Natural killer cell (primary cell): ENCODE measurements at regions not wholly inside any gene's neighbourhood (a gene's known extent, or its start where the extent isn't known, plus 50 kb on each side); places are given as distances from the start of the nearest gene placed in this dataset.

Experiments
- ATAC-seq, 3 donors: fragments of 150-1000 bp in 2 of 3; fragments of 200-7000 bp in 1 of 3; cut with Tn5 transposase; 1 replicate in 1 of 3; 2 replicates in 2 of 3; pipeline ENCODE4 v1.10.0; 2021; ENCODE audit warnings: mild to moderate bottlenecking in 2 of 3, moderate library complexity in 2 of 3
- DNase-seq, 2 donors: peaks; one replicate each; pipeline versions ENCODE4 v3.0.0 to v3.0.0-alpha.2; 2013 to 2021; ENCODE audit warnings: mixed read lengths in 1 of 2
- H3K27ac ChIP-seq: one replicate; pipeline ENCODE4 v1.5.1; 2013; ENCODE audit warnings: mild to moderate bottlenecking, low read length
- H3K27me3 ChIP-seq: one replicate; pipeline ENCODE4 v1.6.1; 2013; ENCODE audit warnings: low read length; ENCODE audit not compliant: control insufficient read depth, insufficient read depth
- H3K36me3 ChIP-seq: one replicate; pipeline ENCODE4 v1.6.1; 2013; ENCODE audit warnings: low read length; ENCODE audit not compliant: control insufficient read depth, insufficient read depth
- H3K4me1 ChIP-seq: one replicate; pipeline ENCODE4 v1.6.1; 2013; ENCODE audit warnings: low read length; ENCODE audit not compliant: control insufficient read depth, insufficient read depth
- H3K4me3 ChIP-seq: one replicate; pipeline ENCODE4 v1.5.1; 2013; ENCODE audit warnings: low read length
- H3K9me3 ChIP-seq: one replicate; pipeline ENCODE4 v1.6.1; 2013; ENCODE audit warnings: low read length; ENCODE audit not compliant: control insufficient read depth, insufficient read depth
- H3K27ac Mint-ChIP-seq, 2 donors: one replicate each; pipeline ENCODE4 v1.8.0; 2022; ENCODE audit warnings: mild to moderate bottlenecking in 2 of 2, mixed read lengths in 2 of 2, moderate library complexity in 1 of 2
- H3K27me3 Mint-ChIP-seq, 2 donors: one replicate each; pipeline ENCODE4 v1.8.0; 2022; ENCODE audit warnings: low read depth in 2 of 2, mixed read lengths in 2 of 2
- H3K36me3 Mint-ChIP-seq: one replicate; pipeline ENCODE4 v1.8.0; 2022; ENCODE audit warnings: mixed read lengths
- H3K4me1 Mint-ChIP-seq, 2 donors: one replicate each; pipeline ENCODE4 v1.8.0; 2022; ENCODE audit warnings: mixed read lengths in 2 of 2
- H3K4me3 Mint-ChIP-seq: one replicate; pipeline ENCODE4 v1.8.0; 2022; ENCODE audit warnings: mild to moderate bottlenecking, moderate library complexity, mixed read lengths
- H3K9me3 Mint-ChIP-seq, 2 donors: one replicate each; pipeline ENCODE4 v1.8.0; 2022; ENCODE audit warnings: mixed read lengths in 2 of 2
- CTCF ChIP-seq: fragments of 200-600 bp; IDR thresholded peaks from one replicate; pipeline ENCODE4 v1.8.0; 2022; ENCODE audit warnings: antibody characterized with exemption
- WGBS: methylation state at CpG from one replicate; pipeline ENCODE4 v1.1.7; 2013; ENCODE audit warnings: missing lambda C conversion rate; ENCODE audit not compliant: insufficient coverage; 5-methylcytosine and 5-hydroxymethylcytosine counted together
- intact Hi-C: fragments of 100-400 bp; cut with micrococcal nuclease; formaldehyde crosslinking; loops from one replicate; pipeline ENCODE4 v1.14.2; 2022

- 100% methylated on average over 3 of the region's 4 CpGs for WGBS
Observed at GRCh38 chr6:22696481-22696880, 127.1 kb downstream of the HDGFL1 start.

GRCh38 chr6:22697306-22697705 is 127.9 kb downstream of the HDGFL1 start:
- no peak for TF ChIP-seq CTCF
- ATAC-seq: no peak
- Histone ChIP-seq H3K4me1 (no peaks in the 10 kb centered on the region), H3K4me3 (no peak overlapping the region), H3K9me3 (no peaks in the 10 kb centered on the region), H3K27me3 (no peaks in the 10 kb centered on the region), H3K36me3 (no peaks in the 10 kb centered on the region), H3K27ac (no peak overlapping the region)
- 88% methylated on average over 1 of the region's 2 CpGs for WGBS
- Mint-ChIP-seq H3K4me1 (no peaks in the 10 kb centered on the region), H3K36me3 (no peaks in the 10 kb centered on the region), H3K27me3 (no peaks in the 10 kb centered on the region), H3K4me3 (no peak overlapping the region), H3K9me3 (peaks cover 0 to 4% of the 10 kb centered on the region in 2 donors), H3K27ac (no peak overlapping the region)
- intact Hi-C loops: no loop called here
- no peak for DNase-seq

More at GRCh38 chr6:22696481-22696880, 127.1 kb downstream of the HDGFL1 start:
- Mint-ChIP-seq H3K4me1 (no peaks in the 10 kb centered on the region), H3K9me3 (peaks cover 0 to 3% of the 10 kb centered on the region in 2 donors), H3K4me3 (no peak overlapping the region), H3K27me3 (no peaks in the 10 kb centered on the region), H3K27ac (no peak overlapping the region), H3K36me3 (no peaks in the 10 kb centered on the region)
- no peak for TF ChIP-seq CTCF
- DNase-seq (no peak), ATAC-seq (no peak)
- Histone ChIP-seq H3K36me3 (no peaks in the 10 kb centered on the region), H3K27ac (no peak overlapping the region), H3K27me3 (no peaks in the 10 kb centered on the region), H3K4me1 (no peaks in the 10 kb centered on the region), H3K9me3 (no peaks in the 10 kb centered on the region), H3K4me3 (no peak overlapping the region)
- intact Hi-C loops: no loop called here

GRCh38 chr6:22699151-22699550 is 129.8 kb downstream of the HDGFL1 start:
- no peak for TF ChIP-seq CTCF
- 39% methylated on average over 6 of the region's 6 CpGs for WGBS
- H3K4me1 ChIP-seq: no peaks in the 10 kb centered on the region
- H3K27ac ChIP-seq: no peak overlapping the region
- DNase-seq (no peak), ATAC-seq (no peak)
- no peaks in the 10 kb centered on the region for H3K27me3 ChIP-seq
- no peak overlapping the region for H3K4me3 ChIP-seq
- no peaks in the 10 kb centered on the region for H3K9me3 ChIP-seq
- intact Hi-C loops: no loop called here
- H3K36me3 Mint-ChIP-seq: no peaks in the 10 kb centered on the region
- no peak overlapping the region for H3K4me3 Mint-ChIP-seq
- no peaks in the 10 kb centered on the region for H3K36me3 ChIP-seq
- H3K27me3 Mint-ChIP-seq: no peaks in the 10 kb centered on the region
- no peaks in the 10 kb centered on the region for H3K4me1 Mint-ChIP-seq
- peaks cover 2 to 6% of the 10 kb centered on the region in 2 donors for H3K9me3 Mint-ChIP-seq
- H3K27ac Mint-ChIP-seq: no peak overlapping the region

- no peak overlapping the region for H3K4me3 Mint-ChIP-seq
- 69% methylated on average over 5 of the region's 5 CpGs for WGBS
- H3K36me3 Mint-ChIP-seq: no peaks in the 10 kb centered on the region
- H3K27ac Mint-ChIP-seq: no peak overlapping the region
- H3K4me1 ChIP-seq: no peaks in the 10 kb centered on the region
- peaks cover 5 to 6% of the 10 kb centered on the region in 2 donors for H3K9me3 Mint-ChIP-seq
- H3K4me1 Mint-ChIP-seq: no peaks in the 10 kb centered on the region
- no peak for TF ChIP-seq CTCF
- H3K4me3 ChIP-seq: no peak overlapping the region
- H3K27me3 Mint-ChIP-seq: no peaks in the 10 kb centered on the region
- H3K36me3 ChIP-seq: no peaks in the 10 kb centered on the region
- no peaks in the 10 kb centered on the region for H3K27me3 ChIP-seq
- intact Hi-C loops: no loop called here
- ATAC-seq (no peak), DNase-seq (no peak)
- H3K27ac ChIP-seq: no peak overlapping the region
- H3K9me3 ChIP-seq: no peaks in the 10 kb centered on the region
Observed at GRCh38 chr6:22706651-22707050, 137.3 kb downstream of the HDGFL1 start.
